Endothelial cell of umbilical vein (primary cell): ENCODE measurements at regions not wholly inside any gene's neighbourhood (a gene's known extent, or its start where the extent isn't known, plus 50 kb on each side); places are given as distances from the start of the nearest gene placed in this dataset.

Experiments used
- BruUV-seq: library from RNA; stranded (reverse); fragments of 400-500 nt; replicated peaks from 2 replicates; lab custom pipeline; 2021; lab: Mats Ljungman, UMichigan
- CTCF ChIA-PET: fragments of 300-600, 350-600 bp; sonication (Branson Sonifier 250); formaldehyde crosslinking; loops from one replicate; lab custom pipeline; 2021; ENCODE audit warnings: antibody characterized with exemption, inconsistent platforms; lab: Charles Lee
- POLR2A ChIA-PET: fragments of 300-600, 350-600 bp; sonication (Branson Sonifier 250); formaldehyde crosslinking; loops from one replicate; lab custom pipeline; 2021; ENCODE audit warnings: antibody characterized with exemption, inconsistent platforms; lab: Charles Lee
- DNase-seq: peaks from one replicate; pipeline ENCODE4 v3.0.0-alpha.2; 2011; ENCODE audit warnings: low read depth, low spot score
- FAIRE-seq: peaks from 2 replicates; lab custom pipeline; 2011; peaks lifted over from hg19 to GRCh38; lab: Jason Lieb, UNC
- H2AFZ ChIP-seq: 2 replicates; pipeline ENCODE4 v1.6.0; 2012; ENCODE audit warnings: low read depth, low read length, control low read depth, inconsistent platforms
- H3K27ac ChIP-seq: 2 replicates; pipeline ENCODE4 v1.5.1; 2011; ENCODE audit warnings: low read depth, mild to moderate bottlenecking, control low read depth, low read length, moderate library complexity; ENCODE audit not compliant: insufficient read depth
- H3K27me3 ChIP-seq, 2 experiments: 2 replicates each; pipeline versions ENCODE4 v1.6.0 to v1.6.1; 2011; ENCODE audit warnings: low read length in 2 of 2, mixed read lengths in 1 of 2; ENCODE audit not compliant: control insufficient read depth in 2 of 2, insufficient read depth in 2 of 2
- H3K36me3 ChIP-seq, 2 experiments: 2 replicates in 1 of 2; 3 replicates in 1 of 2; pipeline ENCODE4 v1.5.1; 2011; ENCODE audit warnings: low read length in 2 of 2, mild to moderate bottlenecking in 1 of 2, moderate library complexity in 1 of 2; ENCODE audit not compliant: control insufficient read depth in 2 of 2, insufficient read depth in 2 of 2; ENCODE audit errors: extremely low read depth in 1 of 2
- H3K4me1 ChIP-seq: 3 replicates; pipeline ENCODE4 v1.5.1; 2011; ENCODE audit warnings: mild to moderate bottlenecking, low read length; ENCODE audit not compliant: control insufficient read depth, insufficient read depth; ENCODE audit errors: extremely low read depth
- H3K4me2 ChIP-seq: 2 replicates; pipeline ENCODE4 v1.6.1; 2011; ENCODE audit warnings: low read length, control low read depth, mixed read lengths; ENCODE audit not compliant: insufficient read depth
- H3K4me3 ChIP-seq, 3 experiments: fragments of 200-600 bp in 1 of 3; sonication (generic), shearing (Covaris generic) in 1 of 3; replicated peaks in 1 of 3; 2 replicates each; pipeline ENCODE4 v1.5.1; 2011 to 2016; ENCODE audit warnings: control low read depth in 3 of 3, low read length in 3 of 3, mild to moderate bottlenecking in 2 of 3, inconsistent platforms in 1 of 3, low read depth in 1 of 3, moderate library complexity in 1 of 3; ENCODE audit not compliant: insufficient read depth in 1 of 3
- H3K79me2 ChIP-seq: 2 replicates; pipeline ENCODE4 v1.6.0; 2012; ENCODE audit warnings: low read length, inconsistent platforms; ENCODE audit not compliant: control insufficient read depth, insufficient read depth
- H3K9ac ChIP-seq: replicated peaks from 2 replicates; pipeline ENCODE3; 2011; ENCODE audit warnings: low read length, control low read depth; ENCODE audit not compliant: insufficient read depth; ENCODE audit errors: extremely low read depth
- H3K9me1 ChIP-seq: replicated peaks from 3 replicates; pipeline ENCODE4 v1.6.0; 2011; ENCODE audit warnings: mild to moderate bottlenecking, low read length; ENCODE audit not compliant: control insufficient read depth, insufficient read depth; ENCODE audit errors: extremely low read depth
- H3K9me3 ChIP-seq: replicated peaks from 2 replicates; pipeline ENCODE4 v1.5.1; 2012; ENCODE audit warnings: low read length, inconsistent platforms; ENCODE audit not compliant: control insufficient read depth, insufficient read depth
- H4K20me1 ChIP-seq: replicated peaks from 2 replicates; pipeline ENCODE3; 2011; ENCODE audit warnings: mild to moderate bottlenecking, low read length; ENCODE audit not compliant: control insufficient read depth, insufficient read depth; ENCODE audit errors: extremely low read depth
- EZH2 ChIP-seq: IDR thresholded peaks from 2 replicates; pipeline ENCODE4 v1.6.1; 2012; ENCODE audit warnings: borderline replicate concordance, low read depth, mild to moderate bottlenecking, moderate library complexity, low read length, inconsistent platforms; ENCODE audit not compliant: severe bottlenecking
- FOS ChIP-seq: IDR thresholded peaks from 2 replicates; pipeline ENCODE4 v1.6.1; 2011; ENCODE audit warnings: mild to moderate bottlenecking, low read length, moderate library complexity, borderline replicate concordance; ENCODE audit not compliant: insufficient read depth
- GATA2 ChIP-seq: IDR thresholded peaks from 2 replicates; pipeline ENCODE4 v1.7.0; 2011; ENCODE audit warnings: low read depth, mild to moderate bottlenecking, moderate library complexity, mixed read lengths, low read length; ENCODE audit not compliant: insufficient read length, insufficient read depth
- JUN ChIP-seq: IDR thresholded peaks from 2 replicates; pipeline ENCODE4 v1.6.1; 2011; ENCODE audit warnings: borderline replicate concordance, low read depth; ENCODE audit not compliant: insufficient read length, insufficient read depth
- MYC ChIP-seq: IDR thresholded peaks from one replicate; pipeline ENCODE4 v1.6.1; 2011; ENCODE audit warnings: mild to moderate bottlenecking, low read depth, low read length
- POLR2A ChIP-seq: IDR thresholded peaks from 2 replicates; pipeline ENCODE4 v1.6.1; 2012; ENCODE audit warnings: low read depth, mild to moderate bottlenecking, control low read depth, low read length
- POLR2AphosphoS5 ChIP-seq: IDR thresholded peaks from 2 replicates; pipeline ENCODE4 v1.6.1; 2012; ENCODE audit warnings: low read depth, mild to moderate bottlenecking, control low read depth, low read length, moderate library complexity; ENCODE audit not compliant: insufficient read depth
- dilution Hi-C: fragments of 300-500 bp; cut with MboI; formaldehyde crosslinking; loops from one replicate; pipeline ENCODE4 v1.15.0; 2019; ENCODE audit warnings: low sequenced_read_pairs; ENCODE audit not compliant: extremely low pct_ligation_motif_present
- intact Hi-C: fragments of 100-400 bp; cut with micrococcal nuclease; formaldehyde crosslinking; loops from one replicate; pipeline ENCODE4 v1.10.0; 2022
- TF ChIP-seq, protein P1 (sequence below): IDR thresholded peaks from 2 replicates; pipeline ENCODE4 v1.6.1; 2011; ENCODE audit not compliant: insufficient read depth, insufficient read length
- TF ChIP-seq, protein P2 (sequence below), 2 donors: IDR thresholded peaks; 1 replicate in 1 of 2; 2 replicates in 1 of 2; pipeline ENCODE4 v1.5.1; 2011; ENCODE audit warnings: low read length in 2 of 2, mild to moderate bottlenecking in 2 of 2, moderate library complexity in 2 of 2, control low read depth in 1 of 2, inconsistent platforms in 1 of 2, low read depth in 1 of 2; ENCODE audit not compliant: insufficient read depth in 1 of 2; ENCODE audit errors: extremely low read depth in 1 of 2

DNA sequence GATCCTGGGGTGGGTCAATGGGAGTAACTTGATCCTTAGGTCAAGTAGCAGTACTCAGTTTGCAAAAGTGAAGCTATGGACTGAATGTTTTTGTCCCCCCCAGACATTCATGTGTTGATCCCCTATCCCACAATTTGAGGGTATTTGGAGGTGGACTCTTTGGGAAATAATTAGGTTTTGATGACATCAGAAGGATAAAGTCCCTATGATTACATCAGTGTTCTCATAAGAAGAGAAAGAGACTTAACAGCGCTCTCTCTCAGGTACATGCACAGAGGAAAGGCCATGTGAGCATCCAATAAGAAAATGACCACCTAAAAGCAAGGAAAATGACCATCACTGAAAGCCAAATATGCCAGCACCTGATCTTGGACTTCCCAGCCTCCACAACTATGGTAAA, 550.8 kb downstream of the FOXG1 start:
- Histone ChIP-seq H2AFZ (no peak overlapping the region), H3K4me3 (no peak overlapping the region), H3K9me3 (no peaks in the 10 kb centered on the region), H3K79me2 (no peaks in the 10 kb centered on the region), H3K36me3 (no peaks in the 10 kb centered on the region), H3K27me3 (no peaks in the 10 kb centered on the region), H3K4me2 (no peak overlapping the region), H3K27ac (no peak overlapping the region), H3K9me1 (no peaks in the 10 kb centered on the region), H4K20me1 (no peaks in the 10 kb centered on the region), H3K9ac (no peak overlapping the region), H3K4me1 (no peaks in the 10 kb centered on the region)
- no peak for FAIRE-seq
- DNase-seq = no peak
- TF ChIP-seq POLR2AphosphoS5 = no peak
- no peak for TF ChIP-seq POLR2A
- TF ChIP-seq EZH2 = no peak
- no peak for TF ChIP-seq FOS
- no peak for TF ChIP-seq JUN
- TF ChIP-seq, protein P1, sequence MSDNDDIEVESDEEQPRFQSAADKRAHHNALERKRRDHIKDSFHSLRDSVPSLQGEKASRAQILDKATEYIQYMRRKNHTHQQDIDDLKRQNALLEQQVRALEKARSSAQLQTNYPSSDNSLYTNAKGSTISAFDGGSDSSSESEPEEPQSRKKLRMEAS = no peak
- TF ChIP-seq GATA2 = no peak
- TF ChIP-seq MYC = no peak
- TF ChIP-seq, protein P2, sequence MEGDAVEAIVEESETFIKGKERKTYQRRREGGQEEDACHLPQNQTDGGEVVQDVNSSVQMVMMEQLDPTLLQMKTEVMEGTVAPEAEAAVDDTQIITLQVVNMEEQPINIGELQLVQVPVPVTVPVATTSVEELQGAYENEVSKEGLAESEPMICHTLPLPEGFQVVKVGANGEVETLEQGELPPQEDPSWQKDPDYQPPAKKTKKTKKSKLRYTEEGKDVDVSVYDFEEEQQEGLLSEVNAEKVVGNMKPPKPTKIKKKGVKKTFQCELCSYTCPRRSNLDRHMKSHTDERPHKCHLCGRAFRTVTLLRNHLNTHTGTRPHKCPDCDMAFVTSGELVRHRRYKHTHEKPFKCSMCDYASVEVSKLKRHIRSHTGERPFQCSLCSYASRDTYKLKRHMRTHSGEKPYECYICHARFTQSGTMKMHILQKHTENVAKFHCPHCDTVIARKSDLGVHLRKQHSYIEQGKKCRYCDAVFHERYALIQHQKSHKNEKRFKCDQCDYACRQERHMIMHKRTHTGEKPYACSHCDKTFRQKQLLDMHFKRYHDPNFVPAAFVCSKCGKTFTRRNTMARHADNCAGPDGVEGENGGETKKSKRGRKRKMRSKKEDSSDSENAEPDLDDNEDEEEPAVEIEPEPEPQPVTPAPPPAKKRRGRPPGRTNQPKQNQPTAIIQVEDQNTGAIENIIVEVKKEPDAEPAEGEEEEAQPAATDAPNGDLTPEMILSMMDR (IDR thresholded peaks at IDR 0.05; ENCODE audit: extremely low read depth in 1 of 2, insufficient read depth in 1 of 2, low read depth in 1 of 2, low read length in 2 of 2) = no peak
- intact Hi-C loops (no loop called here), dilution Hi-C loops (no loop called here)
- no TSS peak for BruUV-seq
- ChIA-PET CTCF (no interaction called here), POLR2A (no interaction called here)
